ENCODE measurements at regions not wholly inside any gene's neighbourhood (a gene's known extent, or its start where the extent isn't known, plus 50 kb on each side); places are given as distances from the start of the nearest gene placed in this dataset.

DNA sequence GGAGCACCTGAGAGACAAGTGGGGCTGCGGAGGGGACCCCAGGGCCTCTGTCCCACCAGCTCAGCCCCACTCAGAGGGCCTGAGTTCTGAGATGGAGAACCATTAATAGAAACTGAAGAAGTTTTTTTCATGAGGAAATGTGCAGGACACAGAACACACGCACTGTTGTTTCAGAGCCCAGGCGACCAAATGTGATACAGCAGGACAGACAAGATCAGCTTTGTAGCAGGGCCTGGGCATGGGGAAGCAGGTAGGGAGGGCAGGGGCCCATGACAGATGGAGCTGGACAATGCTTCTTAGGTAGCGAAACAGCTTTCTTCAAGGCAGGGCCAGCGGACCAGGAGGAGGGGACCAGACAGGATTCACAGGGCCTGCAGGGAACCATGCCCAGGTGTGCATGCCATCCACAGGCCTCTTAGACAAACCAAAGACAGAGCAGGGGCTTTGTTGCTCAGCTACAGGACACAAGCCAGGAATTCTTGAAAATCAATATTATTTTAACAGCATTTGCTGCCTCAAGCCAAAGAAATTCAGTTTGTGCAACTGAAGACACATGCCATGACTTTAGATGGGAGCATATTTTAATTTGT, 252.8 kb upstream of the GYPC start:
- TF ChIP-seq, protein P1, sequence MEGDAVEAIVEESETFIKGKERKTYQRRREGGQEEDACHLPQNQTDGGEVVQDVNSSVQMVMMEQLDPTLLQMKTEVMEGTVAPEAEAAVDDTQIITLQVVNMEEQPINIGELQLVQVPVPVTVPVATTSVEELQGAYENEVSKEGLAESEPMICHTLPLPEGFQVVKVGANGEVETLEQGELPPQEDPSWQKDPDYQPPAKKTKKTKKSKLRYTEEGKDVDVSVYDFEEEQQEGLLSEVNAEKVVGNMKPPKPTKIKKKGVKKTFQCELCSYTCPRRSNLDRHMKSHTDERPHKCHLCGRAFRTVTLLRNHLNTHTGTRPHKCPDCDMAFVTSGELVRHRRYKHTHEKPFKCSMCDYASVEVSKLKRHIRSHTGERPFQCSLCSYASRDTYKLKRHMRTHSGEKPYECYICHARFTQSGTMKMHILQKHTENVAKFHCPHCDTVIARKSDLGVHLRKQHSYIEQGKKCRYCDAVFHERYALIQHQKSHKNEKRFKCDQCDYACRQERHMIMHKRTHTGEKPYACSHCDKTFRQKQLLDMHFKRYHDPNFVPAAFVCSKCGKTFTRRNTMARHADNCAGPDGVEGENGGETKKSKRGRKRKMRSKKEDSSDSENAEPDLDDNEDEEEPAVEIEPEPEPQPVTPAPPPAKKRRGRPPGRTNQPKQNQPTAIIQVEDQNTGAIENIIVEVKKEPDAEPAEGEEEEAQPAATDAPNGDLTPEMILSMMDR (conservative IDR thresholded peaks at IDR 0.05; ENCODE audit: low read depth, low read length), result no peak
- TF ChIP-seq EZH2phosphoT487 (IDR thresholded peaks at IDR 0.05; ENCODE audit: borderline replicate concordance, low read length), result no peak
